GM12864 (cell line): ENCODE measurements at regions not wholly inside any gene's neighbourhood (a gene's known extent, or its start where the extent isn't known, plus 50 kb on each side); places are given as distances from the start of the nearest gene placed in this dataset.
"Not testable (repeated sequence)": the region's sequence is repeated elsewhere in the genome, so short reads cannot be mapped to it uniquely, and the experiment has no call there.

Experiments
- DNase-seq: peaks from one replicate; pipeline ENCODE4 v3.0.0-alpha.2; 2011; ENCODE audit warnings: low read depth
- H3K4me3 ChIP-seq: 2 replicates; pipeline ENCODE4 v1.5.1; 2011; ENCODE audit warnings: mild to moderate bottlenecking, low read depth, low read length, control low read depth
- TF ChIP-seq, protein P1 (sequence below): IDR thresholded peaks from 2 replicates; pipeline ENCODE4 v1.5.1; 2011; ENCODE audit warnings: low read depth, mild to moderate bottlenecking, moderate library complexity, low read length, control low read depth, inconsistent platforms; ENCODE audit errors: missing control alignments

DNA sequence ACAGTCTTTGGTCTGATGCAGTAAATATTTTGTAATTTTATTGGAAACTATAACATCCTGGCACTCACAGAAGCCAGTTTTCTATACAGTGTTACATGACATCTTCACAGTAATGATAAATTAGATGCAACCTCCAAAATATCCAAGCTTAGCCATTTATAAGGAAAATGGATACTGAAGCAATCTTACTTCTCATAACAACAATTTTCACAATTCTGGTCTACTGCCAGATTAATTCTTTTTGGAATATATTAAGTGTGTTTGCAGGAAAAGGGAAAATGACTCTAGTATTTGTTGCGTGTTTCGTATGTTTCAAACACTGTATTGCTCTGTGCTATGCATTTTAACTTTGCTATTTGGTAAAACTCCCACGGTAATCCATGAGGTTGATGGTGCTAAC lies 1870.9 kb downstream of the ARAP2 start:
- no peak overlapping the region for H3K4me3 ChIP-seq
- no peak for DNase-seq
- TF ChIP-seq, protein P1, sequence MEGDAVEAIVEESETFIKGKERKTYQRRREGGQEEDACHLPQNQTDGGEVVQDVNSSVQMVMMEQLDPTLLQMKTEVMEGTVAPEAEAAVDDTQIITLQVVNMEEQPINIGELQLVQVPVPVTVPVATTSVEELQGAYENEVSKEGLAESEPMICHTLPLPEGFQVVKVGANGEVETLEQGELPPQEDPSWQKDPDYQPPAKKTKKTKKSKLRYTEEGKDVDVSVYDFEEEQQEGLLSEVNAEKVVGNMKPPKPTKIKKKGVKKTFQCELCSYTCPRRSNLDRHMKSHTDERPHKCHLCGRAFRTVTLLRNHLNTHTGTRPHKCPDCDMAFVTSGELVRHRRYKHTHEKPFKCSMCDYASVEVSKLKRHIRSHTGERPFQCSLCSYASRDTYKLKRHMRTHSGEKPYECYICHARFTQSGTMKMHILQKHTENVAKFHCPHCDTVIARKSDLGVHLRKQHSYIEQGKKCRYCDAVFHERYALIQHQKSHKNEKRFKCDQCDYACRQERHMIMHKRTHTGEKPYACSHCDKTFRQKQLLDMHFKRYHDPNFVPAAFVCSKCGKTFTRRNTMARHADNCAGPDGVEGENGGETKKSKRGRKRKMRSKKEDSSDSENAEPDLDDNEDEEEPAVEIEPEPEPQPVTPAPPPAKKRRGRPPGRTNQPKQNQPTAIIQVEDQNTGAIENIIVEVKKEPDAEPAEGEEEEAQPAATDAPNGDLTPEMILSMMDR: no peak

DNA sequence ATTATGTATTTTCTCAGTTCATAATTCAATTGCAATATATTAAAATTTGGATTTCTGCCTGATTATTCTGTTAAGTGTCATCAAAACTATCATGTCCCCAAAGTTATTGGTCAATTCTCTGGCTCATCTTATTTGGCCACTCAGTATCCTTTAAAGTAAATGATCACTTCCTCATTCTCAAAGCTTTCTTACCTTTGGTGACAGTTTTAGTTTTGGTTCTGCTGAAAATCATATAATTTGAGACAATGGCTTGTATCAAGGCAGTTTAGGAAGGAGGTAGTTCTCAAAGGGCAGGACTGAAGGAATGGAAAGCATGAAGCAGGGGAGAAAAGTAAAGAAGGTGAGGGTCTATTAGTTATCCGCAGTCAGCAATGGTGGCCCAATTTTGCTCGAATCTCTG lies 1832.1 kb downstream of the ARAP2 start:
- TF ChIP-seq, protein P1: no peak

GRCh38 chr4:34412911-34413310 lies 1831.4 kb downstream of the ARAP2 start:
- no peak for DNase-seq
- TF ChIP-seq, protein P1: no peak

More for the DNA sequence above, 1832.1 kb downstream of the ARAP2 start:
- no peak for DNase-seq
- H3K4me3 ChIP-seq: no peak overlapping the region

DNA sequence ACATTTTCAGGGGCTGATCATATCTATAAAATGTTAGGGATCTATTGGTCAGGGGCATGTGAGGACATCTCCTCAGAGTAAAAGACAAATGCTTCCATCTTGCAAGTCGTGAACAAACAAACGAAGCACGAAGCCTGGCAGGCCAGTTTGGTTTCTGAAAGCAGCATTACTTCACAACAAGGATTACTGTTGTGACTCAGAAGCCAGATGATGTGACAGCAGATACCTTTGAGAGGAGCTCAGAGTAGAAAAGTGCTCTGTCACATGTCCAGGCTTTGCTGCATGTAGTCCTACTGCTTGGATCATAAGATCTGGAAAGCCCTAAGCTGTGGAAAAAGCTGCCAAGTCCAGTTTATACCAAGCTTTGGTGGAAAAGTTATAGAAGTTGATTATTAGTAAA lies 1827.2 kb downstream of the ARAP2 start:
- H3K4me3 ChIP-seq: no peak overlapping the region
- TF ChIP-seq, protein P1: no peak
- DNase-seq: no peak

More at GRCh38 chr4:34412911-34413310, 1831.4 kb downstream of the ARAP2 start:
- H3K4me3 ChIP-seq: no peak overlapping the region

- TF ChIP-seq, protein P1: no peak
- no peak for DNase-seq
- H3K4me3 ChIP-seq: no peak overlapping the region
These were observed 1824.4 kb downstream of the ARAP2 start for GRCh38 chr4:34419871-34420270.

DNA sequence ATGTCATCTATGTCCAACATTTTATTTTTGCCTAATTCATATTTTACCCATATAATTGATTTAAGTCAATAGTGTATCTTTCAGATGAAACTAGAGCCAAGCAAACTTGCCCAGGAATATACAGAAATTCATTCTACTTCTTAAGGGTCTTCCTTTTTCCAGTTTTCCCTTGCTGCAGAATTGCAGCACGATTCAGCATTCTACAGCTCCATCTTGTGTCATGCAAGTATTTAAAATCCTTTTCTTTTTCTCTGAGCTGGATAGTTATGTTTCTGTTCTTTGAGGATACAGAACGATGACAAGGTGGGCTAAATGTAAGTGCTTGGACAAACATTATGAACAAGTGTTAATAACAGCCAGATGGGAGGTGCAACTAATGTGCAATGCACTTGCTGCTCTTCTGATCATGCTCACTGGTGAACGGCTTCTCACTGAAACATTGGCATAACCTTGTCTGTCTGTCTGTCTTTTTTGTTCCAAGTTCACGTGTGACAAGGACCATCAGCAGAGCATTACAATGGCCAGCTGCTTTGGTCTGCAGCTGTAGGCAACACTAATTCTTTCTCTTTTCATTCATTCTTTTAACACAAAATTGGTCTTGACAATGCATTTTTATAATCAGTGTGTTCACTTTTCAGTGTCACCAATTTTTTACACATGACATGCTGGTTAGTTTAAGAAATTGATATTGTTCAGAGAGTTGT lies 1821.7 kb downstream of the ARAP2 start:
- DNase-seq: no peak
- no peak overlapping the region for H3K4me3 ChIP-seq
- TF ChIP-seq, protein P1: no peak

DNA sequence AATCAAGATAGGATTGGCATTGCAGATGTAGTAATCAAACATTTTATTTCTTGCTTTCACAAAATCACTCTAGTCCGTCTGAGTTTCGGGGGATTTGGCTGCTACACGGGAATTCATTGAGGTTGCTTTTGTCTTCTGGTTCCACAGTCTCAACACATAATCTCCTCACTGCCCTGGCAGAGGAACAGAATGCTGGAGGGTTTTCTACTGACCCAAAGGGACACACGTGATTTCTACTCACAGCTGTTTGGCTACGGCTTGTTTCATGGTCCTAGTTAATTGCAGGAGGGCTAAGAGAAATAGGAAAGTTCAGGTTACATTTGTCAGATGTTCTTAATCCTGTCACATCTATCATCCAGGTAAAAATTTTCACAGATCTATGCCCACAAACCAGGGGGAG lies 1811.6 kb downstream of the ARAP2 start:
- DNase-seq: no peak
- H3K4me3 ChIP-seq: no peak overlapping the region
- TF ChIP-seq, protein P1: no peak

DNA sequence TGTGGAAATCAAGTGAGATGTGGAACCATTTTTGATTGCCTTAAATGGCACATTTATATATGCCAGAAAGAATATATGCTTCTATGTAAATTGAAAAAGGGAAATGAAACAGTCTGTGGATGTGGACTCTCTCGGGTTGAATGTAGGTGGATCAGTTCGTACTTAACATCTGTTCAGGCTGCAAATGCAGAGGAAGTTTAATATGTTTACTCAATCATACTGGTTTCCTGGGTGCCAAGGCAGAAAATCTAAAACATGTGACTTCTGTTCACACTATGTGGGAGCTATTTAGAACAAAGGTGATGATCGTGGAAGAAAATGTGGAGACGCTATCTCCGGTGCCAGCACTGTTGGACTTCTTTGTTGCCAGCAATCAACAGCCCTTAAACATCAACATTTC lies 1809.9 kb downstream of the ARAP2 start:
- DNase-seq, H3K4me3 ChIP-seq: not testable (repeated sequence)
